ENCODE measurements at regions not wholly inside any gene's neighbourhood (a gene's known extent, or its start where the extent isn't known, plus 50 kb on each side); places are given as distances from the start of the nearest gene placed in this dataset.

GRCh38 chr2:77834360-77835002 lies 312.3 kb upstream of the LRRTM4 start:
- BruUV-seq (replicated peaks) = no TSS peak

DNA sequence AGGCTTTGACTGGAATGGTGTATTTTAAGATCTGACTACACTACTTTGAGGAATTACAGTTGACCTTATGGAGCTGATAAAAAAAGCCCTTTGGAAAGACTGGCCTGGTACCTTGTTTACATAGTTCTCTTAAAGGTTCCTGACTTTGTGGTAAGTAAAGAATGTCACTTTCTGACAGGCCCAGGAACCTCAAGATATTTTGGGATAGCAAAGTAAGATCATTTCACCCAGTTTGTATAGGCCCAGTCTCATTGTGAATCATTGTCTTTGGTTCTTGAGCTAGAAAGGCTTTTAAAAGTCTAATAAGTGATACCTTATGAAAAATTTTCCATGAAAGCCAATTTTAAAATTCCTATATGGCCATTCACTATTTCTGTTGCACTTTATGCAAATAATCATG lies 316.3 kb upstream of the LRRTM4 start:
- H3K9me3 ChIP-seq = peaks cover 36% of the 10 kb centered on the region
- no peaks in the 10 kb centered on the region for H3K27me3 Mint-ChIP-seq (ENCODE audit: insufficient read depth, unreplicated experiment)
- H3K27me3 ChIP-seq (replicated peaks; ENCODE audit: control insufficient read depth, insufficient read depth, low read length) = no peaks in the 10 kb centered on the region
- CTCF ChIA-PET = no interaction called here
- TF ChIP-seq, protein P1, sequence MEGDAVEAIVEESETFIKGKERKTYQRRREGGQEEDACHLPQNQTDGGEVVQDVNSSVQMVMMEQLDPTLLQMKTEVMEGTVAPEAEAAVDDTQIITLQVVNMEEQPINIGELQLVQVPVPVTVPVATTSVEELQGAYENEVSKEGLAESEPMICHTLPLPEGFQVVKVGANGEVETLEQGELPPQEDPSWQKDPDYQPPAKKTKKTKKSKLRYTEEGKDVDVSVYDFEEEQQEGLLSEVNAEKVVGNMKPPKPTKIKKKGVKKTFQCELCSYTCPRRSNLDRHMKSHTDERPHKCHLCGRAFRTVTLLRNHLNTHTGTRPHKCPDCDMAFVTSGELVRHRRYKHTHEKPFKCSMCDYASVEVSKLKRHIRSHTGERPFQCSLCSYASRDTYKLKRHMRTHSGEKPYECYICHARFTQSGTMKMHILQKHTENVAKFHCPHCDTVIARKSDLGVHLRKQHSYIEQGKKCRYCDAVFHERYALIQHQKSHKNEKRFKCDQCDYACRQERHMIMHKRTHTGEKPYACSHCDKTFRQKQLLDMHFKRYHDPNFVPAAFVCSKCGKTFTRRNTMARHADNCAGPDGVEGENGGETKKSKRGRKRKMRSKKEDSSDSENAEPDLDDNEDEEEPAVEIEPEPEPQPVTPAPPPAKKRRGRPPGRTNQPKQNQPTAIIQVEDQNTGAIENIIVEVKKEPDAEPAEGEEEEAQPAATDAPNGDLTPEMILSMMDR (IDR thresholded peaks at IDR 0.05; ENCODE audit: insufficient read depth in 1 of 2, low read depth in 1 of 2, low read length in 1 of 2, severe bottlenecking in 1 of 2, unreplicated experiment in 1 of 2) = no peak
- H3K9me3 Mint-ChIP-seq (ENCODE audit: unreplicated experiment) = peaks cover 47% of the 10 kb centered on the region
- H3K36me3 ChIP-seq (ENCODE audit: control insufficient read depth, insufficient read depth, low read length) = no peaks in the 10 kb centered on the region
- no peak overlapping the region for H3K4me3 ChIP-seq (ENCODE audit: low read depth, low read length)
- no peak overlapping the region for H3K27ac Mint-ChIP-seq (ENCODE audit: unreplicated experiment)
- no peak overlapping the region for H3K4me3 Mint-ChIP-seq (ENCODE audit: unreplicated experiment)
- POLR2A ChIA-PET = no interaction called here
- DNase-seq = no peak
- intact Hi-C loops (cut with micrococcal nuclease; ENCODE audit: unreplicated experiment) = no loop called here
- peaks cover 6% of the 10 kb centered on the region for H3K36me3 Mint-ChIP-seq (ENCODE audit: insufficient read depth, unreplicated experiment)
- peaks cover 7% of the 10 kb centered on the region for H3K4me1 Mint-ChIP-seq (ENCODE audit: low read depth, unreplicated experiment)
- peaks cover 24% of the 10 kb centered on the region for H3K4me1 ChIP-seq
- no TSS peak for BruUV-seq (replicated peaks)

More at GRCh38 chr2:77834360-77835002, 312.3 kb upstream of the LRRTM4 start:
- intact Hi-C loops (cut with micrococcal nuclease; ENCODE audit: unreplicated experiment) = no loop called here
- no peaks in the 10 kb centered on the region for H3K27me3 ChIP-seq (replicated peaks; ENCODE audit: control insufficient read depth, insufficient read depth, low read length)
- peaks cover 19% of the 10 kb centered on the region for H3K4me1 ChIP-seq
- no peaks in the 10 kb centered on the region for H3K36me3 ChIP-seq (ENCODE audit: control insufficient read depth, insufficient read depth, low read length)
- H3K9me3 ChIP-seq = peaks cover 36% of the 10 kb centered on the region
- ChIA-PET POLR2A (no interaction called here), CTCF (no interaction called here)
- Mint-ChIP-seq H3K27ac (ENCODE audit: unreplicated experiment) (no peak overlapping the region), H3K27me3 (ENCODE audit: insufficient read depth, unreplicated experiment) (no peaks in the 10 kb centered on the region), H3K4me1 (ENCODE audit: low read depth, unreplicated experiment) (peaks cover 7% of the 10 kb centered on the region), H3K36me3 (ENCODE audit: insufficient read depth, unreplicated experiment) (peaks cover 6% of the 10 kb centered on the region), H3K9me3 (ENCODE audit: unreplicated experiment) (peaks cover 56% of the 10 kb centered on the region), H3K4me3 (ENCODE audit: unreplicated experiment) (no peak overlapping the region)
- TF ChIP-seq, protein P1 (IDR thresholded peaks at IDR 0.05; ENCODE audit: insufficient read depth in 1 of 2, low read depth in 1 of 2, low read length in 1 of 2, severe bottlenecking in 1 of 2, unreplicated experiment in 1 of 2) = no peak
- no peak for DNase-seq
- no peak overlapping the region for H3K4me3 ChIP-seq (ENCODE audit: low read depth, low read length)

GRCh38 chr2:77839102-77839501 lies 316.9 kb upstream of the LRRTM4 start:
- Mint-ChIP-seq H3K4me3 (ENCODE audit: unreplicated experiment) (no peak overlapping the region), H3K27ac (ENCODE audit: unreplicated experiment) (no peak overlapping the region), H3K9me3 (ENCODE audit: unreplicated experiment) (peaks cover 45% of the 10 kb centered on the region)

More at GRCh38 chr2:77839102-77839501, 316.9 kb upstream of the LRRTM4 start:
- no peaks in the 10 kb centered on the region for H3K36me3 ChIP-seq (ENCODE audit: control insufficient read depth, insufficient read depth, low read length)
- no peaks in the 10 kb centered on the region for H3K27me3 ChIP-seq (replicated peaks; ENCODE audit: control insufficient read depth, insufficient read depth, low read length)
- TF ChIP-seq, protein P1 (IDR thresholded peaks at IDR 0.05; ENCODE audit: insufficient read depth in 1 of 2, low read depth in 1 of 2, low read length in 1 of 2, severe bottlenecking in 1 of 2, unreplicated experiment in 1 of 2) = no peak
- POLR2A ChIA-PET = no interaction called here
- no peak overlapping the region for H3K4me3 ChIP-seq (ENCODE audit: low read depth, low read length)
- Mint-ChIP-seq H3K4me1 (ENCODE audit: low read depth, unreplicated experiment) (peaks cover 7% of the 10 kb centered on the region), H3K27me3 (ENCODE audit: insufficient read depth, unreplicated experiment) (no peaks in the 10 kb centered on the region), H3K36me3 (ENCODE audit: insufficient read depth, unreplicated experiment) (peaks cover 6% of the 10 kb centered on the region)
- BruUV-seq (replicated peaks) = no TSS peak
- H3K9me3 ChIP-seq = peaks cover 33% of the 10 kb centered on the region
- intact Hi-C loops (cut with micrococcal nuclease; ENCODE audit: unreplicated experiment) = loop anchor here (1.0 kb wide), 1 partner anchor 16 kb away; no protein-coding TSS in a partner anchor
- DNase-seq = peak in 1 of 2 experiments; percentile 9
- CTCF ChIA-PET = no interaction called here
- peaks cover 24% of the 10 kb centered on the region for H3K4me1 ChIP-seq
